HG02938 (cell line): ENCODE measurements at regions not wholly inside any gene's neighbourhood (a gene's known extent, or its start where the extent isn't known, plus 50 kb on each side); places are given as distances from the start of the nearest gene placed in this dataset.

Source experiments
- ATAC-seq: cut with Tn5 transposase; IDR thresholded peaks from one replicate; pipeline ENCODE4 v1.9.1; 2021; ENCODE audit warnings: mild to moderate bottlenecking, moderate library complexity; ENCODE audit not compliant: unreplicated experiment

DNA sequence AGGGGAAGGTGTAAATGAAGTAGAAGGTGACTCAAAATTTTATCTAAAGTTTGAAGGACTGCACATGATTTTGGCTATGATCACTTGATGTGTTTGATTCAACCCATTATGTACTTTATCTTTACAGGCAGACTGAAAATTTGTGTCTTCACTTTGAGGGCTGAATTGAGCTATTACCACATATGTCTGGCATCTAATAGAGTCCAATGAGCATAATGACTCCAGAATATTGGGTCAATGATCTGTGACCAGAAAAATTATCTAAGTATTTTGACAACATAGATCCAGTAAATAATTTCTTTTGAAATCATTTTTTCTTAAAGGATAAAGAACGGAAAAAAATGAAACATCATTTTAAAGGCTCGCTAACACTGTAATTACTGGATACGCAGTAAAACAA is 2810.0 kb downstream of the PCDH9 start:
- no peak for ATAC-seq

DNA sequence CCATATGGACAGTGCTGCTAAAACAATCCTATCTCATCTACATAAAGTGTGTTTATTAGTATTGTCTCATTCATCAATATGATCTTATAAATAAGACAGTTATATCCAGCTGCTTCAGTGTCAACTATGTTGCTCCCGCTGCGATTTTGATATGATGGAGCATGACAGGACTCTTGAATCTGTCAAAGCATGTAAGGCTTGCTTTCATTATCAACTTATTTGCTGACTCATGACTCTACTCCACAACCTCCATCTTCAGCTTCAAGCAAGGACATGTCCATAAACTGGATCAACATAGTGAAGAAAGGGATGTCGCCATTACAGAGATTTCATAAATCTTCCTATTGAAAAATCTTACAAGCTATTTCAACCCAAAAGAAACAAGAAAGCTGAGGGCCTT is 2812.6 kb downstream of the PCDH9 start:
- no peak for ATAC-seq

DNA sequence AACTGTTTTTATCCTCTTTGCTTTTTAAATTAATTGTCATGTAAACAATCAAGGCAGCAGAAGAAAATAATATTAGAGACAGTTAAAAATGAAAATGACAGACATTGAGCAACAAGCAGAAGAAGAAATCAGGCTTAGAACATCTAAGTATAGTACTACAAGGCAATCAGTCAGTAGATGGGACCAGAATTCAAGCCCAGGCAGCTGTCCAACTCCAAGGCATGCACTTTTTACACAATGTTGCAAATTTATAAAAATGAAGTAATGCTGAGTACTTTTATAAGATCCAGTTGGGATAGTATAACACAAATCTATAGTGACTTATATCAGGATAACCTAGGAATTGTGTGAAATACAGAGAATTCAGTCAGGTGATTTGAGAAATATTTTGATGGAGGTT is 2815.8 kb downstream of the PCDH9 start:
- no peak for ATAC-seq

DNA sequence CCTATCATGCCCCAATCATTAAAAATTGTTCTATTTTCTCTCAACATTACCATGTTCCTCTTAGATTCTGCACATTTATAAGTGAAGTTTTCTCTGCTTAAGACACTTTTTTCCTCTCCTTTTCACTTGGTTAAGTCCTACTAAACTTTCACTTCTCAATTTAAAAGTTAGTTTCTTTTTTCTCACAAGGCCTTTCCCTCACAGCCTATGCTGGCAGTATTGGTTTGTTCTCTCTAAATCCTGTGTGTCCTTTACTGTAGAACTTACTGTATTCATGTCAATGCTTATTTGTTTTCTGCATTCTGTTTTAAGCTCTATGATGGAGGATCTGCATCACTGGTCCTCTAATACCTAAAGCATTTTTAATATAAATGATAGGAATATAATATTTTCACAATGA is 2816.6 kb downstream of the PCDH9 start:
- ATAC-seq = no peak

DNA sequence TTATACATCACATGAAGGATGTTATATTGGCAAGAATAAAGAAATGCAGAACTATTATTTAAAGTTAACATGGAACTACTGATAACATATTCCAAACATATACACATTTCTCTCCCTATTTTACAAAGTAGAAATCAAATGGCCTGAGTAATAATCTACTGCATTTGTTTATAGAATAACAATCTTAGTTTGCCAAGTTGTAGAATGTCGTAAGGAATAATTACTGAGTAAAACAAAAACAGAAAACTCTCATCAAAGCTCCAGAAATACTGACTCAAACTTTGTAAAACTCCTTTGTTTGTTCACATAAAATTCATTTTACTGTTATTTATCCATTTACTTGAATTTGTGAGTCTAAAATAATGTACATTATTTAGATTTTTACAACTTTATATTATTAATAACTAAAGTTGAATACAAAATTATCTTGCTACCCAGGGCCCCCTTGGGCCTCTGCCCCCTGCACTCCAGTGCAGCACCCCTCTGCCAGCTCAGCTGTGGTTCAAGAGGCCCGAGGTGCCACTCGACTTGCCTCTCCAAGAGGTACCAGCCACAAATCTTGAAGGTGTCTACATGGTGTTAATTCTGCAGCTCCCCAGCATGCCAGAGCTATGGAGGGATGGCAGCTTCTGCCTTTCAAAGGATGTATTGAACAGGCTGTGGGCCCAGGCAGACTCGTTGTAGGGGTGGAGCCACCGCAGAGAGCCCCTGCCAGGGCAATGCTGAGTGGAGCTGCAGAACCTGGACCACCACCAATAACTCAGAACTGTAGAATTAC is 2819.7 kb downstream of the PCDH9 start:
- ATAC-seq = no peak

DNA sequence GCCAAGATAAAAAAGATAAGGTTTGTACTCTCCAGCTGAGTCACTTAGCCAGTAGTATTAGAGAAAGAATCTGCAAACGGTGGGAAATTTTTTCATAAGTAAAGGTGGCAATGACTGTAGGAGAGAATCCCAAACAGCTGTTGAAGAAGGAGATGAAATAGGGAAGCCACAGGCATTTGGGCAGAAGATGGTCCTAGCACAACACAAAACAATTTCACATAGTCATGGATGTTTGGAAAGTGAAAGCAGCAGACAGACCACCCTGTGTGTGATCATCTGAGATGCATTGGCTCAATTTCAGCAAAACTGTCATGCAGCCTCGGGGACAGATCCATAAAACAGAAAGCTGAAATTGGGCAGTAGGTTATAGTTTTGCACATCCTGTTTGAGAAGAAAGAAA is 2832.4 kb downstream of the PCDH9 start:
- no peak for ATAC-seq

DNA sequence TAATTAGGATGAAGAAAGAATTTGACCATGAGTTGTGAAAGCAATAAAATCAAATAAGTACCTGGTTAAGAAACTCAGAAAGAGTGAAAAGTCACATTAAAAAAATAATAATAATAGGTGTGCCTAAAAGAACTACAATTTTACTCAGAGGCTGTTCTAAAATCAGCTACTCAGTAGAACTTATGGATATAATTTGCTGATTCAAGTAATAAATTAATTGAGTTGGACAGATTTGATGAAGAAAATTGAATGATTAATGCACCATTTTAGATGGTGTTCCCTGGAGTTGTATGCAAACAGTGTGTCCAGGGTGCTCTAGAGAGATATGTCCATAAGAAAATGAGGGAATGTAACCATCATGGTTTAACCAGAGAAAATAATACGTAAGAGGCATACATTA is 2852.5 kb downstream of the PCDH9 start:
- ATAC-seq = no peak

DNA sequence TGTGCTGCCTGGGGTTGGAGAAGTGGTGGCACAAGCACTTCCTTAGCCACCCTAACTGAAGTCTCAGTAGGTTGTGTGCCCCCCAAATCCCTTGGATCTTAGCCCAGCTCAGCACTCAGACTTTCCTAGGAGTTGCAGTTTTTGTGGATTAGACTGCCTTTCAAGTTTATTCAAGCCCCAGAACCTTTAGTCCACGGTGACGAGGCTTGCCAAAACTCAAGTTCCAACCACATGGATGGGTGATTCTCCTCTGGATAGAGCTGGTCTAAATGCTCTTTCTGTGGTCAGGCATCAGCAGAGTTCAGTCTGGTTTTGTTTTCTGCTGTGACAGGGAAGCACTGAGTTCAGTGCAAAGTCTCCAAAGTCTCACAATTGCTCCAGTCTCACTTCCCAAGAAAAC is 2858.7 kb downstream of the PCDH9 start:
- no peak for ATAC-seq

DNA sequence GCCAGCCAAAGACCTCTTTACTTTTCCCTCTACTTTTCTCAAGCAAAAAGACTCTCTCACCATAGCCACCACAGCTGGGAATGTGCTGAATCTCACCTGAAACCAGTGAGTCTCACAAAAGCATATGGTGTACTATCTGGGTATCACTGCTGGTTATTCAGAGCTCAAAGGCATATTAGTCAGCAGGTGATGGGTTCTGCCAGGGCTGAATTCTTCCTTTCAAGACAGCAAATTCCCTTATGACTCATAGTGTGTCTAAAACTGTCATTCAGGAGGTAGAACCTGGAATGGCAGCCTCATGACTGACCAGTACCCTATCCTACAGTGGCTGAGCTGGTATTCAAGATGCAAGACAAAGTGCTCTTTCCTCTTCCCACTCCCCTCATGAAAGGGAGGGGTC is 2859.1 kb downstream of the PCDH9 start:
- no peak for ATAC-seq

DNA sequence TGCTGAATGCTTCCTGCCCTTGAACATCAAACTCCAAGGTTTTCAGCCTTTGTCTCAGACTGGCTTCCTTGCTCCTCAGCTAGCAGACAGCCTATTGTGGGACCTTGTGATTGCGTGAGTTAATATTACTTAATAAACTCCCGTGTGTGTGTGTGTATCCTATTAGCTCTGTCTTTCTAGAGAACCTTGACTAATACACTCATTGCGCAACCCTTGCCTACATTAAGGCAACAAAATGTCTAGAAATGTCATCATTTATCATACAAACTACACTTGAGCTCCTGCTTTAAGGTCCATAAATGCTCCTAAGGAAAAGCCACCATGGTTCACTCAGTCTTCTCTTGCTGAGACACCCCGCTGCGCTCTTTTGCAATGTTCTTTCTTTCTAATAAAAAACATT is 2861.0 kb downstream of the PCDH9 start:
- no peak for ATAC-seq

DNA sequence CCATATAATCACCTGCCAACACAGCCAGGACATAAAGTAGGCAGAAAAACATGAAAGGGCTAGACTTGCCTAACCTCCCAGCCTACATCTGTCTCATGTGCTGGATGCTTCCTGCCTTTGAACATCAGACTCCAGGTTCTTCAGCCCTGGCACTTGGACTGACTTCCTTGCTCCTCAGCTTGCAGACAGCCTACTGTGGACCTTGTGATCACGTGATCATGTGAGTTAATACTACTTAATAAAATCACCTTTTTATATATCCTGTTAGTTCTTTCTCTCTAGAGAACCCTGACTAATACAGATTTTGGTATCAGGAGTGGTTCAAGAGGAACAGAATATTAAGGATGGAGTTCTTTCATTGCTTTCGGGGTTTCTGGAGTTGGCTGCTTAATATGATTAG is 2867.6 kb downstream of the PCDH9 start:
- no peak for ATAC-seq

DNA sequence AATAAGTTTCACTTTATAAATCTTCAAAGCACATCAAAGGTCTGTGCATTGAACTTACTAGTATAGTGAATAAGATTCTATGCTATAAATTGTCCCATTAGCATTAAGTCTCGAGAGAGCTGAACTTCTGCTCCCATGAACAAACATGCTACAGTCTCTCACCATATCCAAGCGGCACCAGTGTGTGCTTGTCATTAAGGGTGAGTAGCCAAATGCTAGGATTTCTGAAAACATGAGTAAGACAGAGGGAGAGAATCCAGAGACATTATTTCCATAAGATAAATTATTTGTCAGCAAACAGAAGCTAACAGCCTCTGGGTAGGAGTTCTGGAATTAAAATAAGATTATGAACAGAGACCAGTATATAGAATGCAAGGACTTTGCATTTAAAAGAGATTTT is 2882.5 kb downstream of the PCDH9 start:
- ATAC-seq = no peak

DNA sequence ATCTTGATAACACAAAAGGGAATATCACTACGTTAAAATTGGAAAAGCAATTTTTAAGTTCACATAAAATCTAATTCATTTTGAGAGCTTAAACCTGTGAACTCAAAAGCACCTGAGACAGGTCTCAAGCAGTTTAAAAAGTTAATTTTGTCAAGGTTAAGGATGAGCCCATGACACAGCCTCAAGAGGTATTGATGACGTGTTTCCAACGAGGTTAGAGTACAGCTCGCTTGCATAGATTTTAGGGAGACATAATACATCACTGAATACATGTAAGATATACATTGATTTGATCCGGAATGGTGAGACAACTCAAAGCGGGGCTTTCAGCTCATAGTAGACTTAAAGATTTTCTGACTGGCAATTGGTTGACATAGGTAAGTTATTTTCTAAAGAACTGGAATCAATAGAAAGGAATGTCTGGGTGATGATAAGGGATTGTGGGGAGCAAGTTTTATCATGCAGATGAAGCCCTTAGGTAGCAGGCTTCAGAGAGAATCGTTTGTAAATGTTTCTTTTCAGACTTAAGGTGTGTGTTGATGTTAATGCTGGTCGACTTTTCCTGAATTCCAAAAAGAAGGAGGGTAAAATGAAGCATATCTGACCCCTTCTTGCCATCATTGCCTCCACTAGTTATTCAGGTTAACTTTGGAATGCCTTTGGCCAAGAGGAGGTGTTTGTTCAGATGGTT is 2890.6 kb downstream of the PCDH9 start:
- no peak for ATAC-seq

DNA sequence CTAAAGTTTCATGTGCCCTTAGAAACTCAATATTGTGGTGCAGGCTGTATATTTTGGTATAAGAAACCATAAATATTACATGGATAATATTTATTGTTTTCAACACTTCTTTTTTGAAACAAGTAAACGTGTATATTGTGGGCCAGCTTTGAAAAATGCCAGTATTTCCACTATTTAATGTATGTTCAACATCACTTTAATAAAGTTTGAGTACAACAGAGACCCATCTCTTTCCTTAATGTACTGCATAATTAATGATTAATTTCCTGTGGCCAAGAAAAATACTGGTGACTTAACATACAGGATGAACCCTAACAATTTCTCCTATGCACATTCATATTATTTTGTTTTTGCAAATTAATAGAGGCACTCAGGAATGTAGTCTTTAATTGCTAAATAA is 2891.5 kb downstream of the PCDH9 start:
- ATAC-seq = no peak

DNA sequence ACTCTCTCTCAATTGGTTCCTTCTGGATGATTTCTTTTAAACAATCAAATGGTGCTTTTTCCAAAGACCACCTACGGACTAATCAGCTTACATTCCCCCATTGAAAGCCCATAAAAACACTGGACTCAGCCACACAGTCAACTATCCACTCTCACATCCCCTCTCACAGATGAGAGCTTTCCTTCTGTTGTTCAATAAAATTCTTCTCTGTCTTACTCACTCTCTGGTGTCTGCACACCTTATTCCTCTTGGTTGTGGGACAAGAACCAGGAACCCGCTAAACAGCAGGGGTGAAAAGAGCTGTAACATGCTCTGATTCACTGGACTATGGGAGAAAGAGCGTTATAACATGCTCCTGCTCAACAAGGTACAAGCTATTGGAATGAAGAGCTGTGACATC is 2896.2 kb downstream of the PCDH9 start:
- ATAC-seq = no peak

DNA sequence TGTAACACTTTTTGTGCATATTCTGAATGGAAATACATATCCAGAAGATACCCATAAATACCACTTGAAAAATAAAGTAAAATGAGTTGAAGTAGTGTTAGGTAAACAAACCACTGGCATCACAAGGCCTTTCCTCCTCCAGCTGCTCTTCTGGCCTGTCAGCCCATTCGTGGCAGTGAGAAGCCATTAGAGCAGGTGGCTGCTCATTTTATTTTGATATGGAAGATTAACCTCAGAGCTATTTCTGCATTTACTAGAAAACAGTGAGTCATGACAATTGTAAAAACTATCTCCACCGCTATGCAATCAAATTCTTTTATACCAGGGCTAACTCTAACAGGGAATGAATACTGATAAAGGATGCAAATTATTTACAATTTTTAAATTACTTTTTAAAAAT is 2898.1 kb downstream of the PCDH9 start:
- no peak for ATAC-seq

DNA sequence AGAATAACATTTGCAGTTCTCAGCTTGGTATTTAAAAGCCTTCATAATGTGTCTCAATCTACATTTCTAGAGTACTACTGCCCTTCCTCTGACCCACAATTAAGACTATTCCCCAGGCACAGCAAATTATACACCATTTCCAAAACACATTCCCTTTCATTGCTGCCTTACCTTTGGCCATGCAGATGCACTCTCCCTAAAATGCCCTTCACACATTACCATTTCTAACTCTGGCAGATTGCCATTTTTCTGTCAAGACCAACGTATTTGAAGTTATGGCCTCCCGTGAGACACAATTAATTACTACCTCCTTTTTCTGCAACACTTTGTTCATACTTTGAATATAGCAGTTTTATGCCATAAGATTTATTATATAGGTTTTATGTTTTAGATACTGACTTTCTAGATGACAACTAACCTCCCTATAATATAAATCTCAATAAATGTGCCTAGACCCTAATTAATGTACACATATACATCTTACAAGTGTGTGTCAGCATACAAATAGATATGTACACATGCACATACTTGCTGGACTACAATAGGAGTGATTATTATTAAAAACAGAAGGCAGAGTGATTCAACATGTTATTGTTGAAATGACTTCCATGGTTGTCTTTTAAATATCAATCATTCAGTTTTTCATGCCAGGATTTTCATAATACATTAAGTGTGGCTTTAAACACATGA is 2902.5 kb downstream of the PCDH9 start:
- no peak for ATAC-seq

DNA sequence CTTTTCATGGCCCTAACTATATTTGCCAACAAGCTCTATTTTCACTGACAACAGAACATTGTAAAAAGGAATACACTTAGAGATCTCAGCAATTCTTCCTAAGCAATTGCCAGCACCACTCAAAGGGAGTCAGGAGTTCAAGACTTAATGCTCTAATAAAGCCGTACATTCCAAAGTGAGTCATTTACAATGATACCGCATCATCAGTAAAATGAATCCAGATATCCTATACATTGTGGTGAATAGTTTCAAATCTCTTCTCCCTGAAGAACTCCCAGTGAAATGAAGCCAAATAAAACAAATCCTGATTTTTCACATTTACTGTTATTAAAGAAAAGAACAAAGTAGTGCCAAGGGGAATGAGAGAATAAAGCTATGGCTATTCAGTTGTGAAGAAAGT is 2898.7 kb upstream of the PCDH20 start:
- ATAC-seq = no peak

DNA sequence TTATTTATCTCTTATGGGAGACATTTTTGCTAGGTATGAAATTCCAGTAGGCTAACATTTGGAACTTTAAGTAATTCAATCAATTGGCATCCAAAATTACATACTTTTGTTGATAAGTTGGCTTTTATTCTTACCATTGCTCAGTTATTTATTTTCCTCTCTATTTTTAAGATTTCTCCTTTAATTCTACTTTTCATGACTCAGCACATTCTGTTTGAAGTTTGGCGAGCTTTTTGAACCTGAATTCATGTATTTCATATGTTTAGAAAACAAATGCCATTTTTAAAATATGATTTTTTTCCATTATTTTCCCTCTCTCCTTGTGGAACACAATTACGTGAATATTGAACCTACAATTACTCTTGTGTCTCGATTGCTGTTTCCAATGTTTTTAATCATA is 2896.3 kb upstream of the PCDH20 start:
- no peak for ATAC-seq

DNA sequence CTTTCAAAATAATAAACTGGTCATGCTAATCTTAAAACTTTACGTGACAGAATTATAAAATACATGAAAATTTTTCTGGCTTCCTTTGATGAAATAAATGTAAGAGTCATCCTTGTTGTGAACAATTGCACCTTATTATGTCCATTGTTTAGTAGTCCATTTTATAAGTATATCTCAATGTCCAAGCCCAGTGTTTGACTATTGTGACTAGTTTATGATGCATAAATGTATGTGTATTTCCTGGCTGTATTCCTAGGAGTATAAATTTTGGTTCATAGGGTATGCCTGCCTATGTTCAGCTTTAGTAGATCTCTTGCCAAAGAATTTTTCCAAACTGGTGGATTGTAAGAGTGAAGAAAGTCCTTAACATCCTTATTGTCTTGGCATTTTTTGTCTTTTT is 2895.5 kb upstream of the PCDH20 start:
- no peak for ATAC-seq

DNA sequence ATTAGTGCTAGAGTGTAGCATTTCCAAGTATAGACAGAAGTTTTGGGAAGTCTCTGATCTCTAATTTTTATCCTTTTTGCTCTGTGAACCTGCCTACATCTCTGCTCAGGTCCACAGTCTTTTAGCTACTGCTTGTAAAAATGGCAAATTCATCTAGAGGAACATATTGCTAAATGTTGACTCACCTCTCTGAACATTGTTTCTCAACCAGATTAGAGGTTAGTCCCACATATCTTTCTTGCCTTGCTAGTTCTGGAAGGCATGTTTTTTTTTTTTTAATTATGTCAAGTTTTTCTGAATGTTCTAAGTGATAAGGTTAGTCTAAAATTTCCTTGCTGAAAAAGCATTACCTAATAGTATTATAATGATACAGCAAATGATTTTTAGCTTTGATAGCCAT is 2889.6 kb upstream of the PCDH20 start:
- no peak for ATAC-seq

DNA sequence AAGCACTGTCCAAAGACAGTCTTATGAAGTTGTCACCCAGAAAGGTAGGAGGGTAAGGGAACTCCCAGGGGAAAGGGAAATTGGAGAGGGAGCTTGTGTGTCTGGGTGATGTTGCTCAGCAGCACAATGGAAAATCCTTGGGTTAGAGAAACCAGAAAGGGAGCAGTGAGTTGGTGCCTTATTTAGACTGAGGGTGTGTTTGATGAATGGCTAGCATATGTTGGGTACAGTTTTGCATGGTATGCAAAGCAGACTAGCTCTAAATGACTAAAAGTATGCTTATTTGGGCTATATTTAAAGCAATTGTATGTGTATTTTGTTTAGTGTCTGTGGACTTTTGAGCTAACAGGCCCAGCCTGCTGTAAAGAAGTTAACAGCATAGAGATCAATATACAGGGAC is 2884.6 kb upstream of the PCDH20 start:
- no peak for ATAC-seq
